DMS79 treated with DMSO at 0.1 percent for 48 hours (cell line): ENCODE measurements at regions not wholly inside any gene's neighbourhood (a gene's known extent, or its start where the extent isn't known, plus 50 kb on each side); places are given as distances from the start of the nearest gene placed in this dataset.
A peak's percentile ranks its signal among the peaks of the same experiment; 100 is the strongest.
"Not testable (repeated sequence)": the region's sequence is repeated elsewhere in the genome, so short reads cannot be mapped to it uniquely, and the experiment has no call there.

Source experiments
- DNase-seq: peaks from one replicate; lab custom pipeline; 2025; lab: John Stamatoyannopoulos, UW

GRCh38 chr6:139990856-139991465, 616.5 kb upstream of the CITED2 start:
- DNase-seq, result no peak

GRCh38 chr6:139990026-139990686, 615.7 kb upstream of the CITED2 start:
- DNase-seq, result no peak

GRCh38 chr6:139988685-139989084, 614.2 kb upstream of the CITED2 start:
- no peak for DNase-seq

- DNase-seq, result no peak
Measured at GRCh38 chr6:139987091-139987490, 612.6 kb upstream of the CITED2 start.

- no peak for DNase-seq
Measured at GRCh38 chr6:139985236-139985815, 610.9 kb upstream of the CITED2 start.

GRCh38 chr6:139984317-139984716, 609.9 kb upstream of the CITED2 start:
- DNase-seq, result no peak

GRCh38 chr6:139983555-139984276, 609.3 kb upstream of the CITED2 start:
- DNase-seq, result no peak

- no peak for DNase-seq
Measured at GRCh38 chr6:139982652-139983295, 608.3 kb upstream of the CITED2 start.

- no peak for DNase-seq
Measured at GRCh38 chr6:139982195-139982594, 607.7 kb upstream of the CITED2 start.

- no peak for DNase-seq
Measured at GRCh38 chr6:139981768-139982181, 607.3 kb upstream of the CITED2 start.

GRCh38 chr6:139981066-139981624, 606.7 kb upstream of the CITED2 start:
- no peak for DNase-seq

GRCh38 chr6:139980631-139981030, 606.2 kb upstream of the CITED2 start:
- not testable (repeated sequence) for DNase-seq

- no peak for DNase-seq
Measured at GRCh38 chr6:139979021-139979725, 604.7 kb upstream of the CITED2 start.

- no peak for DNase-seq
Measured at GRCh38 chr6:139977887-139978332, 603.5 kb upstream of the CITED2 start.

- DNase-seq, result no peak
Measured at GRCh38 chr6:139973669-139974344, 599.4 kb upstream of the CITED2 start.

GRCh38 chr6:139972116-139972515, 597.7 kb upstream of the CITED2 start:
- no peak for DNase-seq

GRCh38 chr6:139970591-139970991, 596.1 kb upstream of the CITED2 start:
- no peak for DNase-seq

GRCh38 chr6:139967497-139967896, 593.0 kb upstream of the CITED2 start:
- DNase-seq, result no peak

GRCh38 chr6:139965393-139965792, 590.9 kb upstream of the CITED2 start:
- peak; percentile 80 for DNase-seq

- no peak for DNase-seq
Measured at GRCh38 chr6:139964737-139965136, 590.3 kb upstream of the CITED2 start.
